ENCODE measurements at regions not wholly inside any gene's neighbourhood (a gene's known extent, or its start where the extent isn't known, plus 50 kb on each side); places are given as distances from the start of the nearest gene placed in this dataset.
"Not testable (repeated sequence)": the region's sequence is repeated elsewhere in the genome, so short reads cannot be mapped to it uniquely, and the experiment has no call there.

DNA sequence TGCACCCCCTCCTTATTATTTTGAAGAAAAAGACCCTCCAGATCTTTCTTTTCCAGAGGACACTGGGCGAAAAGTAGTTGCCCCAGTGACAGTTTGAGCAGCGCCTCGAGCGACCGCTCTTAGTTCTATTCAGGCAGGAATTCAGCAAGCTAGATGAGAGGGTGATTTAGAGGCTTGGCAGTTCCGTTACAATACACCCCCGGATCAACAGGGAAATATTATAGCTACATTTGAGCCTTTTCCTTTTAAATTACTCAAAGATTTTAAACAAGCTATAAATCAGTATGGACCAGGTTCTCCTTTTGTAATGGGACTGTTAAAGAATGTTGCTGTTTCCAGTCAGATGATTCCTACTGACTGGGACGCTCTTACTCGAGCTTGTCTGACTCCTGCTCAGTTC is 99.2 kb upstream of the EIF5 start:
- not testable (repeated sequence) for TF ChIP-seq POLR2AphosphoS5 (IDR thresholded peaks at IDR 0.05; ENCODE audit: borderline replicate concordance, low read depth, low read length); EZH2 (IDR thresholded peaks at IDR 0.05)

Data from SK-N-MC (cell line).